Suppressor macrophage treated with lipopolysaccharide for 1 hour (primary cell): ENCODE measurements at regions not wholly inside any gene's neighbourhood (a gene's known extent, or its start where the extent isn't known, plus 50 kb on each side); places are given as distances from the start of the nearest gene placed in this dataset.

Experiments used
- DNase-seq, 3 donors: peaks; one replicate each; pipeline ENCODE4 v3.0.0-alpha.2; 2020 to 2022

GRCh38 chr6:48809700-48810099, 653.4 kb downstream of the MMUT start:
- DNase-seq: no peak

GRCh38 chr6:48809245-48809644, 653.8 kb downstream of the MMUT start:
- DNase-seq: no peak

- DNase-seq: no peak
Observed at GRCh38 chr6:48798296-48798695, 664.8 kb downstream of the MMUT start.

- DNase-seq: no peak
Observed at GRCh38 chr6:48782225-48782624, 671.2 kb upstream of the PTCHD4 start.

GRCh38 chr6:48777411-48777810, 666.4 kb upstream of the PTCHD4 start:
- DNase-seq: no peak

- DNase-seq: no peak
Observed at GRCh38 chr6:48775157-48775556, 664.2 kb upstream of the PTCHD4 start.

GRCh38 chr6:48774276-48774675, 663.3 kb upstream of the PTCHD4 start:
- DNase-seq: no peak

- no peak for DNase-seq
Observed at GRCh38 chr6:48766349-48766748, 655.4 kb upstream of the PTCHD4 start.

- DNase-seq: peak; percentile 10 to 38 (median 17)
Observed at GRCh38 chr6:48765352-48765961, 654.5 kb upstream of the PTCHD4 start.

- DNase-seq: no peak
Observed at GRCh38 chr6:48764286-48765044, 653.5 kb upstream of the PTCHD4 start.

- DNase-seq: no peak
Observed at GRCh38 chr6:48757661-48758060, 646.7 kb upstream of the PTCHD4 start.

- no peak for DNase-seq
Observed at GRCh38 chr6:48755315-48755714, 644.3 kb upstream of the PTCHD4 start.

GRCh38 chr6:48754641-48755040, 643.6 kb upstream of the PTCHD4 start:
- no peak for DNase-seq

GRCh38 chr6:48750861-48751260, 639.9 kb upstream of the PTCHD4 start:
- no peak for DNase-seq

- DNase-seq: no peak
Observed at GRCh38 chr6:48747471-48747870, 636.5 kb upstream of the PTCHD4 start.

GRCh38 chr6:48747040-48747439, 636.0 kb upstream of the PTCHD4 start:
- peak in 2 of 3 donors; percentile 10 to 21 for DNase-seq

- no peak for DNase-seq
Observed at GRCh38 chr6:48744948-48745347, 634.0 kb upstream of the PTCHD4 start.

GRCh38 chr6:48743738-48744137, 632.7 kb upstream of the PTCHD4 start:
- no peak for DNase-seq

- no peak for DNase-seq
Observed at GRCh38 chr6:48736501-48737206, 625.7 kb upstream of the PTCHD4 start.

- no peak for DNase-seq
Observed at GRCh38 chr6:48735846-48736245, 624.8 kb upstream of the PTCHD4 start.

GRCh38 chr6:48733581-48733980, 622.6 kb upstream of the PTCHD4 start:
- DNase-seq: no peak

GRCh38 chr6:48714699-48715098, 603.7 kb upstream of the PTCHD4 start:
- no peak for DNase-seq

GRCh38 chr6:48714250-48714649, 603.3 kb upstream of the PTCHD4 start:
- DNase-seq: no peak

- DNase-seq: no peak
Observed at GRCh38 chr6:48713612-48714011, 602.6 kb upstream of the PTCHD4 start.
